GM23338 (cell line): ENCODE measurements at regions not wholly inside any gene's neighbourhood (a gene's known extent, or its start where the extent isn't known, plus 50 kb on each side); places are given as distances from the start of the nearest gene placed in this dataset.

Experiments
- CREB1 ChIP-seq: fragments of 250-450 bp; sonication (Bioruptor Pico); IDR thresholded peaks from 2 replicates; pipeline ENCODE4 v1.5.0; 2020; ENCODE audit warnings: low read depth, mild to moderate bottlenecking, moderate library complexity
- ETS1 ChIP-seq: IDR thresholded peaks from 2 replicates; pipeline ENCODE4 v1.6.1; 2016; ENCODE audit warnings: antibody characterized with exemption
- EZH2 ChIP-seq: fragments of 200-600 bp; sonication (generic); IDR thresholded peaks from one replicate; pipeline ENCODE4 v1.8.0; 2017; ENCODE audit warnings: antibody characterized with exemption, mild to moderate bottlenecking, low read depth; ENCODE audit not compliant: unreplicated experiment
- EZH2phosphoT487 ChIP-seq: fragments of 200-600 bp; sonication (generic); IDR thresholded peaks from one replicate; pipeline ENCODE4 v1.8.1; 2018; ENCODE audit warnings: antibody characterized with exemption; ENCODE audit not compliant: unreplicated experiment
- TF ChIP-seq, protein P1 (sequence below), 2 experiments: fragments of 200-600 bp in 1 of 2; sonication (generic) in 1 of 2; conservative IDR thresholded peaks; 2 replicates each; pipeline versions ENCODE4 v1.5.1 to v1.6.1; 2016 to 2017; ENCODE audit warnings: antibody characterized with exemption in 2 of 2, low read depth in 2 of 2, mild to moderate bottlenecking in 2 of 2, moderate library complexity in 1 of 2

DNA sequence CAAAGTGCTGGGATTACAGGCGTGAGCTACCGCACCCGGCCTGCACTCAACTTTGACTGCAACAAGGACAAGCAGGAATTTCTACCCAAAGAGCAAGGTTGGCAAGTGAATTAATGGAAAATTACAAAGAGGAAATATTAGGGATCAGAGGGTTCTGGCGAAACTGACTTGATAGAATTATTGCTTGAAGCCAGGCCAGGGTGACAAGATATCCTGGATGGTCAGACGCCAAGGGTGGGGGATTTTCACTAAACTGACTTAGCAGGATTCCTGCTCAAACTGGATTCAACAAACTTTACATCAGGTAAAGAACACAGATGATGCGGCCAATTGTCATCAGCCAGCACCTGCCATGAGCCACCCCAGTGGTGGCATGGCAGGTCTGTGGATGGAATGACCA, 603.6 kb upstream of the MGMT start:
- TF ChIP-seq, protein P1, sequence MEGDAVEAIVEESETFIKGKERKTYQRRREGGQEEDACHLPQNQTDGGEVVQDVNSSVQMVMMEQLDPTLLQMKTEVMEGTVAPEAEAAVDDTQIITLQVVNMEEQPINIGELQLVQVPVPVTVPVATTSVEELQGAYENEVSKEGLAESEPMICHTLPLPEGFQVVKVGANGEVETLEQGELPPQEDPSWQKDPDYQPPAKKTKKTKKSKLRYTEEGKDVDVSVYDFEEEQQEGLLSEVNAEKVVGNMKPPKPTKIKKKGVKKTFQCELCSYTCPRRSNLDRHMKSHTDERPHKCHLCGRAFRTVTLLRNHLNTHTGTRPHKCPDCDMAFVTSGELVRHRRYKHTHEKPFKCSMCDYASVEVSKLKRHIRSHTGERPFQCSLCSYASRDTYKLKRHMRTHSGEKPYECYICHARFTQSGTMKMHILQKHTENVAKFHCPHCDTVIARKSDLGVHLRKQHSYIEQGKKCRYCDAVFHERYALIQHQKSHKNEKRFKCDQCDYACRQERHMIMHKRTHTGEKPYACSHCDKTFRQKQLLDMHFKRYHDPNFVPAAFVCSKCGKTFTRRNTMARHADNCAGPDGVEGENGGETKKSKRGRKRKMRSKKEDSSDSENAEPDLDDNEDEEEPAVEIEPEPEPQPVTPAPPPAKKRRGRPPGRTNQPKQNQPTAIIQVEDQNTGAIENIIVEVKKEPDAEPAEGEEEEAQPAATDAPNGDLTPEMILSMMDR (conservative IDR thresholded peaks at IDR 0.05; ENCODE audit: low read depth in 2 of 2): no peak
- TF ChIP-seq CREB1 (CRISPR knock-in tag): no peak
- no peak for TF ChIP-seq EZH2
- TF ChIP-seq ETS1: no peak
- no peak for TF ChIP-seq EZH2phosphoT487
